Activated CD4-positive, alpha-beta memory T cell treated with anti-CD3 and anti-CD28 coated beads for 36 hours (primary cell): ENCODE measurements at regions not wholly inside any gene's neighbourhood (a gene's known extent, or its start where the extent isn't known, plus 50 kb on each side); places are given as distances from the start of the nearest gene placed in this dataset.

ENCODE experiments used
- CTCF ChIA-PET: fragments of 350-600 bp; sonication (Branson Sonifier 250); formaldehyde crosslinking; loops from one replicate; lab custom pipeline; 2021; ENCODE audit warnings: antibody characterized with exemption, inconsistent platforms; lab: Charles Lee
- POLR2A ChIA-PET: fragments of 350-600 bp; sonication (Branson Sonifier 250); formaldehyde crosslinking; loops from one replicate; lab custom pipeline; 2021; ENCODE audit warnings: antibody characterized with exemption; lab: Charles Lee
- DNase-seq: peaks from one replicate; pipeline ENCODE4 v3.0.0-alpha.2; 2020
- H3K27ac Mint-ChIP-seq: one replicate; pipeline ENCODE4 v1.8.0; 2021; ENCODE audit warnings: mixed read lengths
- H3K27me3 Mint-ChIP-seq: one replicate; pipeline ENCODE4 v1.8.0; 2021; ENCODE audit warnings: mixed read lengths
- H3K36me3 Mint-ChIP-seq: one replicate; pipeline ENCODE4 v1.8.0; 2021; ENCODE audit warnings: mixed read lengths
- H3K4me1 Mint-ChIP-seq: one replicate; pipeline ENCODE4 v1.8.0; 2021; ENCODE audit warnings: low read depth, mixed read lengths
- H3K4me3 Mint-ChIP-seq: one replicate; pipeline ENCODE4 v1.8.0; 2021; ENCODE audit warnings: mild to moderate bottlenecking, mixed read lengths
- H3K9me3 Mint-ChIP-seq: one replicate; pipeline ENCODE4 v1.8.0; 2021; ENCODE audit warnings: mixed read lengths
- intact Hi-C: fragments of 100-400 bp; cut with micrococcal nuclease; formaldehyde crosslinking; loops from one replicate; pipeline ENCODE4 v1.15.1; 2023

- POLR2A ChIA-PET = no interaction called here
- CTCF ChIA-PET = no interaction called here
- H3K27ac Mint-ChIP-seq = no peak overlapping the region
Measured at GRCh38 chr4:14478504-14478903, 523.8 kb upstream of the CPEB2 start.

DNA sequence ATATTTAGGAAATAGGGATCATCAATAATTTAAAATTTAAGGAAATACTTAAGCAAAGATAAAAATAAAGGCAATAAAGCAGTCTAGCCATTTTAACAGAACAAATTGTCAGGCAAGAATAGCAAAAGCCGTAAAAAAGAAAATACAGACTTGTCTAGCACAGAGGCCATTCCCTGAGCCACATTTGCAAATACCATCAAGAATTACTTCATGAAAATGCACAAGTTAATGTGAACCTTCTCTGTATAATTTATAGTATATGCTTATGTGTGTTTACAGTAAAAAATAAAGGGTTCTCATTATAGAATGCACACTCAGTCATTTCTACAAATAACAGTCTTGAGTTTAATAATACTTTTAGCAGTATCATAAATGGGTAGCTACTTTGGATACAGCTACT, 505.9 kb upstream of the CPEB2 start:
- H3K36me3 Mint-ChIP-seq = no peaks in the 10 kb centered on the region
- ChIA-PET CTCF (no interaction called here), POLR2A (no interaction called here)
- no peak overlapping the region for H3K27ac Mint-ChIP-seq
- H3K27me3 Mint-ChIP-seq = no peaks in the 10 kb centered on the region
- DNase-seq = no peak
- intact Hi-C loops = no loop called here
- no peaks in the 10 kb centered on the region for H3K9me3 Mint-ChIP-seq
- H3K4me3 Mint-ChIP-seq = no peak overlapping the region
- no peaks in the 10 kb centered on the region for H3K4me1 Mint-ChIP-seq

More at GRCh38 chr4:14478504-14478903, 523.8 kb upstream of the CPEB2 start:
- intact Hi-C loops = no loop called here
- DNase-seq = no peak
- Mint-ChIP-seq H3K4me3 (no peak overlapping the region), H3K36me3 (no peaks in the 10 kb centered on the region), H3K27me3 (no peaks in the 10 kb centered on the region), H3K4me1 (no peaks in the 10 kb centered on the region), H3K9me3 (no peaks in the 10 kb centered on the region)

DNA sequence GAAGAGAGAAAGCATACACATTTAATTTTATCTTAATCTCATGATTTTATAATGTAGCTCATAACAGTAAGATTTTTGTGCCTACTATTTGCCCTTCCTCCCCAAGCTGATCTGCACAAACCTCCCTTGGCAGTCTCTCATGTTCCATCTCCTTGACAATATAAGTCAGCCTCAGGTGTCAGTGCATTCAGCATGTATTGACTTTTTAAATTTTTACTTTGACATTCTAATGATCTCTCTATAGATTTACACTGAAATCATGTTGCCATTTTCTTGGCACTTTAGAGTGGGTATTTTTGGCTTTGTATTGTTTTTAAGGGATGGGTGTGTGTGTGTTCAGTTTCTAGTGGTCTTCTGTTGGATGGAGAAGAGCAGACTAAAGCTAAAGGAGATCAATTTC, 505.3 kb upstream of the CPEB2 start:
- no peaks in the 10 kb centered on the region for H3K9me3 Mint-ChIP-seq
- no peaks in the 10 kb centered on the region for H3K27me3 Mint-ChIP-seq
- H3K4me3 Mint-ChIP-seq = no peak overlapping the region
- ChIA-PET POLR2A (no interaction called here), CTCF (no interaction called here)
- no peak overlapping the region for H3K27ac Mint-ChIP-seq
- H3K36me3 Mint-ChIP-seq = no peaks in the 10 kb centered on the region
- intact Hi-C loops = no loop called here
- H3K4me1 Mint-ChIP-seq = no peaks in the 10 kb centered on the region
- DNase-seq = no peak

DNA sequence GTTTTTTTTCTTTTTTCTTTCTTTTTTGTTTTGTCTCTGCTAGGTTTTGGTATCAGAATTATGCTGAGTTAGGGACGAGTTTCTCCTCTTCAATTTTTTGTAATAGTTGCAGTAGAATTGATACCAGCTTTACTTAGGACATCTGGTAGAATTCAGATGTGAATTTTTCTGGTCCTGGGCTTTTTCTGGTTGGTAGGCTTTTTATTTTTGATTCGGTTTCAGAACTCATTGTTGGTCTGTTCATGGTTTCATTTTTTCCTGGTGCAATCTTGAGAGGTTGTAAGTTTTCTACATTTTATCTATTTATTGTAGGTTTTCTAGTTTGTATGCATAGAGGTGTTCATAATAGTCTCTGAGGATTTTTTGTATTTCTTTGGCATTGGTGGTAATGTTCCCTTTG, 498.1 kb upstream of the CPEB2 start:
- Mint-ChIP-seq H3K9me3 (no peaks in the 10 kb centered on the region), H3K4me1 (no peaks in the 10 kb centered on the region), H3K27ac (no peak overlapping the region), H3K27me3 (no peaks in the 10 kb centered on the region), H3K36me3 (no peaks in the 10 kb centered on the region), H3K4me3 (no peak overlapping the region)
- intact Hi-C loops = no loop called here
- ChIA-PET CTCF (no interaction called here), POLR2A (no interaction called here)
- no peak for DNase-seq

DNA sequence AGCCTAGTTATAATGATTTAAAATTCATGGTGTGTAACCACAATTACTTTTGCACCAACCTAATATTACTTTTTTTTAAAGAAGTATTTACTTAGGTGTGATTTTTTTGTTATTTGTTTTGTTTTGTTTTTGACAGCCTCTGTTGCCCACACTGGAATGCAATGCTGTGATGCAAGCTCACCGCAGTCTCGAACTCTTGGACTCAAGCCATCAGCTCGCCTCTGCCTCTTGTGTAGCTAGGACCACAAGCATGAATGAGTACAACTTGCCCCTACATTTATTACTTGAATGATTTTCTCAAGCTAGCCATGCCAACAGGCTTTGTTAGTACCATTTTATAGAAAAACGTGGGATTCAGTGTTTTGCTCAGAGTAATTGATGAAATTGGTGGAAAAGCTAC, 488.8 kb upstream of the CPEB2 start:
- CTCF ChIA-PET = no interaction called here
- Mint-ChIP-seq H3K36me3 (no peaks in the 10 kb centered on the region), H3K27ac (no peak overlapping the region), H3K4me3 (no peak overlapping the region), H3K27me3 (no peaks in the 10 kb centered on the region), H3K9me3 (no peaks in the 10 kb centered on the region), H3K4me1 (no peaks in the 10 kb centered on the region)
- intact Hi-C loops = no loop called here
- DNase-seq = no peak
- POLR2A ChIA-PET = no interaction called here

GRCh38 chr4:14515556-14515955, 486.7 kb upstream of the CPEB2 start:
- Mint-ChIP-seq H3K27ac (no peak overlapping the region), H3K27me3 (no peaks in the 10 kb centered on the region), H3K4me1 (no peaks in the 10 kb centered on the region), H3K36me3 (no peaks in the 10 kb centered on the region), H3K9me3 (no peaks in the 10 kb centered on the region), H3K4me3 (no peak overlapping the region)
- ChIA-PET CTCF (no interaction called here), POLR2A (no interaction called here)
- intact Hi-C loops = no loop called here
- DNase-seq = no peak

DNA sequence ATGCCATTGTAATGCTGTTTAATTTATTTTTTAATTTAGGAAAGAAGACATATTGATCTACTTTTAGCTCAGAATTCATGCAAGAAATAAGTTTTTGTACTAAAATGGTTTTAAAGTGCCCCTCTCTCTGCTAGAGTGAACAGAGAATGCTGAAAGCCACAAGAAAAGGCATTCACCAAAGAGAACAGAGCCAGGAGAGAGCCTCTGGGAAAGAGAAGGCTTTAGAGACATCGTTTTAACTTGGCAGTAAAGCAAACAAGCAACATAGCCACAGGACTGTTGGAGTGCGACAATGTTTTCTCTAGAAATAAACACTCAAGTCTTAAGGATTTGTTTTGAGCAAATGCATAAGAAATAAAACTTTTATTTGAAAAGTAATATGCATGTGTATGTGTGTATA, 484.1 kb upstream of the CPEB2 start:
- Mint-ChIP-seq H3K4me1 (no peaks in the 10 kb centered on the region), H3K27me3 (no peaks in the 10 kb centered on the region), H3K4me3 (no peak overlapping the region), H3K36me3 (no peaks in the 10 kb centered on the region), H3K27ac (no peak overlapping the region), H3K9me3 (no peaks in the 10 kb centered on the region)
- POLR2A ChIA-PET = no interaction called here
- intact Hi-C loops = no loop called here
- CTCF ChIA-PET = no interaction called here
- no peak for DNase-seq

GRCh38 chr4:14520171-14520570, 482.1 kb upstream of the CPEB2 start:
- no peaks in the 10 kb centered on the region for H3K36me3 Mint-ChIP-seq
- H3K4me3 Mint-ChIP-seq = no peak overlapping the region
- no peaks in the 10 kb centered on the region for H3K4me1 Mint-ChIP-seq
- intact Hi-C loops = no loop called here
- POLR2A ChIA-PET = no interaction called here
- no peak overlapping the region for H3K27ac Mint-ChIP-seq
- DNase-seq = no peak
- H3K27me3 Mint-ChIP-seq = no peaks in the 10 kb centered on the region
- no peaks in the 10 kb centered on the region for H3K9me3 Mint-ChIP-seq
- CTCF ChIA-PET = no interaction called here

DNA sequence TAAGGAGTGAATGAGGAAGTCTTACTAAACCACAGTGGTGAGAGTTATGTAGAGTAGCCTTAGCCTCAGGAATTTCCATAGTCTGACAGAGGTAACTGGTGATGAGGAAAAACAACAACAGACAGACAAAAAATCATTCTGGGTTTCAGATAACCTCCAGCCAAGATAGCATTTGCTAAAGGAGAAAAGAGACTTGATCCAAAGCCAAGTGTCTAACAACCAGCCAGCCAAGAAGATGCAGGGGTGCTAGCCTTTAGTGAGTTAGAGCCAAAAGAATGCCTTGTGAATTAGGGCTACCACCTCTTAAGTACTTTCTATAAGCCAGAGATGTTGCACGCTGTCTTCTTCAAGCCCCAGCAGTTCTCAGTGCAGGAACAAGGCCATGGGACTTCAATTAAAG, 478.0 kb upstream of the CPEB2 start:
- H3K4me1 Mint-ChIP-seq = no peaks in the 10 kb centered on the region
- CTCF ChIA-PET = no interaction called here

DNA sequence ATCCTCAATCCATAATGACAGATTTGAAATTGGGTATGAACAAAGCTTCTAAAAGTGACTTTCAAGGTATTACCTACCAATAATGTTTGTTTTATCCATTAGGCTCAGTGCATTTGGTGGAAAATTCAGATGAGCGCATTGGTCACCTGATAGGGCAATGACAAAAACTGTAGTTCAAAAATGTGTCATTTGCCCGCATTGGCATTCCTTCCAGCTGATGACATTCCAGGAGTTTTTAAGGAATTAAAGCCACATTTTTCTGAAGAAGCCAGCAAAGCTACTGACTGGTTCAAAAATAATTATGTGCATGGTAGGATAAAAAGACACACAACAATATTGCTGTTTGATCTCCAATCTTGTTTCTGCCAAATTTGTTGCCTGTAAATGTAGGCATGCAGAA, 473.4 kb upstream of the CPEB2 start:
- Mint-ChIP-seq H3K27ac (no peak overlapping the region), H3K4me3 (no peak overlapping the region), H3K9me3 (no peaks in the 10 kb centered on the region), H3K27me3 (no peaks in the 10 kb centered on the region), H3K36me3 (no peaks in the 10 kb centered on the region), H3K4me1 (no peaks in the 10 kb centered on the region)
- POLR2A ChIA-PET = no interaction called here
- DNase-seq = no peak
- intact Hi-C loops = no loop called here
- CTCF ChIA-PET = no interaction called here

More for the DNA sequence above, 478.0 kb upstream of the CPEB2 start:
- no peak overlapping the region for H3K4me3 Mint-ChIP-seq
- intact Hi-C loops = no loop called here
- no peaks in the 10 kb centered on the region for H3K9me3 Mint-ChIP-seq
- no peak overlapping the region for H3K27ac Mint-ChIP-seq
- no peaks in the 10 kb centered on the region for H3K27me3 Mint-ChIP-seq
- no peak for DNase-seq
- H3K36me3 Mint-ChIP-seq = no peaks in the 10 kb centered on the region
- POLR2A ChIA-PET = no interaction called here

GRCh38 chr4:14529653-14530052, 472.6 kb upstream of the CPEB2 start:
- ChIA-PET POLR2A (no interaction called here), CTCF (no interaction called here)

GRCh38 chr4:14532436-14532835, 469.8 kb upstream of the CPEB2 start:
- intact Hi-C loops = no loop called here
- CTCF ChIA-PET = no interaction called here

More at GRCh38 chr4:14529653-14530052, 472.6 kb upstream of the CPEB2 start:
- no peak overlapping the region for H3K4me3 Mint-ChIP-seq
- no peak overlapping the region for H3K27ac Mint-ChIP-seq
- H3K27me3 Mint-ChIP-seq = no peaks in the 10 kb centered on the region
- DNase-seq = no peak
- H3K4me1 Mint-ChIP-seq = no peaks in the 10 kb centered on the region
- intact Hi-C loops = no loop called here
- no peaks in the 10 kb centered on the region for H3K9me3 Mint-ChIP-seq
- H3K36me3 Mint-ChIP-seq = no peaks in the 10 kb centered on the region

GRCh38 chr4:14539246-14539645, 463.0 kb upstream of the CPEB2 start:
- DNase-seq = no peak
- no peaks in the 10 kb centered on the region for H3K9me3 Mint-ChIP-seq
- intact Hi-C loops = no loop called here
- no peak overlapping the region for H3K27ac Mint-ChIP-seq
- ChIA-PET POLR2A (no interaction called here), CTCF (no interaction called here)
- H3K4me3 Mint-ChIP-seq = no peak overlapping the region
- H3K36me3 Mint-ChIP-seq = no peaks in the 10 kb centered on the region
- no peaks in the 10 kb centered on the region for H3K4me1 Mint-ChIP-seq
- H3K27me3 Mint-ChIP-seq = no peaks in the 10 kb centered on the region

More at GRCh38 chr4:14532436-14532835, 469.8 kb upstream of the CPEB2 start:
- POLR2A ChIA-PET = no interaction called here
- Mint-ChIP-seq H3K36me3 (no peaks in the 10 kb centered on the region), H3K27ac (no peak overlapping the region), H3K4me3 (no peak overlapping the region), H3K4me1 (no peaks in the 10 kb centered on the region), H3K9me3 (no peaks in the 10 kb centered on the region), H3K27me3 (no peaks in the 10 kb centered on the region)
- no peak for DNase-seq

DNA sequence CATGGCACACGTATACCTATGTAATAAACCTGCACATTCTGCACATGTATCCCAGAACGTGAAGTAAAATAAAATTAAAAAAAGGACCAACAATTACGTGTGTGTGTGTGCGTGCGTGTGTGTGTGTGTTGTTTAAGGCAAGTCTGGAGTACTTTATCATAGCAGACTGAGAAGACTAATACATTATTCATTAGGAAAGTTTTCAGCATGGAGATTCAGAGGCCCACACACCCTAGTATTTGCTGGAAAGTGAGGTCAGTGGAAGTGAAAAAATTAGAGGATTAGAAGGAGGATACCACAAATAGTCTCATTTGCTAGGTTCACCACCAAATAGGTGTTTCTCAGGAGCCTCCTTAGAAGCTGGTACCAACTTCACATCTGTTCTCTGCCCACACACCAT, 457.1 kb upstream of the CPEB2 start:
- no peaks in the 10 kb centered on the region for H3K36me3 Mint-ChIP-seq
- ChIA-PET CTCF (no interaction called here), POLR2A (no interaction called here)
- peaks cover 2% of the 10 kb centered on the region for H3K9me3 Mint-ChIP-seq
- H3K4me1 Mint-ChIP-seq = no peaks in the 10 kb centered on the region
- no peaks in the 10 kb centered on the region for H3K27me3 Mint-ChIP-seq
- H3K4me3 Mint-ChIP-seq = no peak overlapping the region
- intact Hi-C loops = no loop called here
- no peak overlapping the region for H3K27ac Mint-ChIP-seq
- no peak for DNase-seq
